H1 (cell line): ENCODE measurements at regions not wholly inside any gene's neighbourhood (a gene's known extent, or its start where the extent isn't known, plus 50 kb on each side); places are given as distances from the start of the nearest gene placed in this dataset.

ENCODE experiments used
- CTCF ChIA-PET: fragments of 300-600 bp; sonication (Branson Sonifier 250); formaldehyde crosslinking; loops from one replicate; lab custom pipeline; 2021; ENCODE audit not compliant: partially characterized antibody; lab: Charles Lee
- POLR2A ChIA-PET: fragments of 300-600 bp; sonication (Branson Sonifier 250); formaldehyde crosslinking; loops from one replicate; lab custom pipeline; 2021; ENCODE audit warnings: inconsistent platforms; ENCODE audit not compliant: partially characterized antibody; lab: Charles Lee
- DNase-seq, 2 experiments: peaks; one replicate each; pipeline versions ENCODE4 v3.0.0 to v3.0.0-alpha.2; 2010 to 2022; ENCODE audit warnings: low spot score in 2 of 2, low read depth in 1 of 2, mixed read lengths in 1 of 2
- FAIRE-seq: peaks from 2 replicates; lab custom pipeline; 2011; peaks lifted over from hg19 to GRCh38; lab: Jason Lieb, UNC
- H2AFZ ChIP-seq: 2 replicates; pipeline ENCODE4 v1.8.1; 2012; ENCODE audit warnings: low read length, inconsistent platforms
- H2AK5ac ChIP-seq: 2 replicates; pipeline ENCODE4 v1.6.1; 2013; ENCODE audit warnings: low read depth, low read length
- H2BK120ac ChIP-seq: replicated peaks from 2 replicates; pipeline ENCODE3; 2013; ENCODE audit warnings: low read depth, low read length, inconsistent platforms
- H2BK12ac ChIP-seq: 2 replicates; pipeline ENCODE4 v1.6.1; 2013; ENCODE audit warnings: low read depth, low read length
- H2BK15ac ChIP-seq: 2 replicates; pipeline ENCODE4 v1.6.1; 2013; ENCODE audit warnings: low read length
- H2BK20ac ChIP-seq: 2 replicates; pipeline ENCODE4 v1.6.1; 2013; ENCODE audit warnings: low read length
- H2BK5ac ChIP-seq: 2 replicates; pipeline ENCODE4 v1.6.1; 2013; ENCODE audit warnings: low read depth, low read length
- H3K14ac ChIP-seq: 2 replicates; pipeline ENCODE4 v1.6.1; 2013; ENCODE audit warnings: inconsistent platforms; ENCODE audit not compliant: insufficient read length
- H3K18ac ChIP-seq: 2 replicates; pipeline ENCODE4 v1.6.1; 2013; ENCODE audit warnings: low read length; ENCODE audit errors: extremely low read depth
- H3K23ac ChIP-seq: 2 replicates; pipeline ENCODE4 v1.6.1; 2013; ENCODE audit warnings: inconsistent platforms; ENCODE audit not compliant: insufficient read length
- H3K23me2 ChIP-seq: 2 replicates; pipeline ENCODE4 v1.6.1; 2013; ENCODE audit warnings: low read depth, low read length
- H3K27ac ChIP-seq: 2 replicates; pipeline ENCODE4 v1.6.1; 2011; ENCODE audit warnings: low read depth, low read length, inconsistent platforms
- H3K27me3 ChIP-seq, 4 experiments: replicated peaks in 1 of 4; 1 replicate in 1 of 4; 2 replicates in 3 of 4; pipeline versions ENCODE4 v1.6.1 to v1.8.1; 2011 to 2013; ENCODE audit warnings: low read length in 3 of 4, mild to moderate bottlenecking in 3 of 4, inconsistent platforms in 2 of 4, mixed read lengths in 2 of 4, moderate library complexity in 1 of 4; ENCODE audit not compliant: control insufficient read depth in 3 of 4, insufficient read depth in 3 of 4; ENCODE audit errors: extremely low read depth in 1 of 4
- H3K36me3 ChIP-seq, 4 experiments: 2 replicates each; pipeline versions ENCODE4 v1.6.1 to v1.8.1; 2011 to 2013; ENCODE audit warnings: mild to moderate bottlenecking in 4 of 4, low read length in 3 of 4, moderate library complexity in 2 of 4, control low read depth in 1 of 4, inconsistent platforms in 1 of 4; ENCODE audit not compliant: insufficient read depth in 4 of 4, control insufficient read depth in 2 of 4
- H3K4ac ChIP-seq: replicated peaks from 2 replicates; pipeline ENCODE3; 2013; ENCODE audit warnings: low read length, low read depth, mixed read lengths, inconsistent platforms; ENCODE audit not compliant: insufficient read length
- H3K4me1 ChIP-seq, 4 experiments: replicated peaks in 1 of 4; 1 replicate in 1 of 4; 2 replicates in 3 of 4; pipeline versions ENCODE4 v1.6.1 to v1.8.1; 2011 to 2013; ENCODE audit warnings: low read length in 3 of 4, inconsistent platforms in 2 of 4, mixed read lengths in 1 of 4; ENCODE audit not compliant: insufficient read depth in 4 of 4, control insufficient read depth in 3 of 4
- H3K4me2 ChIP-seq, 2 experiments: 2 replicates each; pipeline versions ENCODE4 v1.6.1 to v1.8.1; 2011 to 2013; ENCODE audit warnings: low read depth in 2 of 2, low read length in 2 of 2, control low read depth in 1 of 2, inconsistent platforms in 1 of 2, mild to moderate bottlenecking in 1 of 2; ENCODE audit not compliant: insufficient read depth in 1 of 2
- H3K4me3 ChIP-seq, 4 experiments: fragments of 200-600, 300-600 bp in 1 of 4; sonication (generic), shearing (Covaris generic), sonication (Bioruptor Twin) in 1 of 4; 2 replicates each; pipeline versions ENCODE4 v1.5.1 to v1.8.1; 2011 to 2016; ENCODE audit warnings: low read length in 4 of 4, low read depth in 3 of 4, control low read depth in 2 of 4, inconsistent platforms in 2 of 4, mild to moderate bottlenecking in 2 of 4, mixed read lengths in 1 of 4, moderate library complexity in 1 of 4; ENCODE audit not compliant: insufficient read depth in 2 of 4; ENCODE audit errors: extremely low read depth in 1 of 4
- H3K56ac ChIP-seq: replicated peaks from 2 replicates; pipeline ENCODE3; 2013; ENCODE audit warnings: low read depth, mild to moderate bottlenecking, mixed read lengths, low read length, inconsistent platforms; ENCODE audit not compliant: insufficient read length
- H3K79me1 ChIP-seq: 2 replicates; pipeline ENCODE4 v1.6.1; 2013; ENCODE audit warnings: low read depth, low read length, control low read depth
- H3K79me2 ChIP-seq, 2 experiments: 2 replicates each; pipeline versions ENCODE4 v1.6.1 to v1.8.1; 2012 to 2013; ENCODE audit warnings: low read length in 2 of 2, mild to moderate bottlenecking in 2 of 2, inconsistent platforms in 1 of 2; ENCODE audit not compliant: insufficient read depth in 2 of 2, control insufficient read depth in 1 of 2
- H3K9ac ChIP-seq, 4 experiments: replicated peaks in 1 of 4; 1 replicate in 1 of 4; 2 replicates in 3 of 4; pipeline versions ENCODE4 v1.6.1 to v1.8.1; 2011 to 2013; ENCODE audit warnings: low read depth in 3 of 4, low read length in 3 of 4, control low read depth in 2 of 4, mild to moderate bottlenecking in 2 of 4, moderate library complexity in 2 of 4, inconsistent platforms in 1 of 4; ENCODE audit errors: extremely low read depth in 1 of 4
- H3K9me3 ChIP-seq, 2 experiments: 2 replicates each; pipeline versions ENCODE4 v1.6.1 to v1.8.1; 2012 to 2013; ENCODE audit warnings: mild to moderate bottlenecking in 2 of 2, moderate library complexity in 2 of 2, control low read depth in 1 of 2, inconsistent platforms in 1 of 2, low read depth in 1 of 2, low read length in 1 of 2, mixed read lengths in 1 of 2; ENCODE audit not compliant: insufficient read depth in 2 of 2
- H4K20me1 ChIP-seq, 2 experiments: replicated peaks in 1 of 2; 2 replicates each; pipeline versions ENCODE3 to v1.8.1; 2011 to 2013; ENCODE audit warnings: inconsistent platforms in 2 of 2, low read length in 2 of 2, mild to moderate bottlenecking in 1 of 2; ENCODE audit not compliant: insufficient read depth in 2 of 2, control insufficient read depth in 1 of 2
- H4K5ac ChIP-seq: 2 replicates; pipeline ENCODE4 v1.6.1; 2013; ENCODE audit warnings: low read length, low read depth, mixed read lengths, inconsistent platforms; ENCODE audit not compliant: insufficient read length
- H4K8ac ChIP-seq: 2 replicates; pipeline ENCODE4 v1.8.0; 2013; ENCODE audit warnings: mild to moderate bottlenecking, moderate library complexity, low read length, inconsistent platforms; ENCODE audit not compliant: insufficient read depth; ENCODE audit errors: extremely low read depth
- H4K91ac ChIP-seq: replicated peaks from 2 replicates; pipeline ENCODE3; 2013; ENCODE audit warnings: low read length, mixed read lengths, inconsistent platforms; ENCODE audit not compliant: insufficient read length
- CBX8 ChIP-seq: fragments of 300-800, 300-1000 bp; sonication (generic); IDR thresholded peaks from 2 replicates; pipeline ENCODE4 v1.7.1; 2016; ENCODE audit warnings: low read depth, low read length, borderline replicate concordance
- CHD2 ChIP-seq: IDR thresholded peaks from 2 replicates; pipeline ENCODE4 v1.6.1; 2012; ENCODE audit warnings: low read length, improper control_type of control experiment
- EZH2 ChIP-seq: fragments of 200-600 bp; sonication (generic); IDR thresholded peaks from 2 replicates; pipeline ENCODE4 v1.7.1; 2012; ENCODE audit warnings: low read depth, mild to moderate bottlenecking, moderate library complexity, low read length, inconsistent platforms; ENCODE audit not compliant: severe bottlenecking
- HDAC2 ChIP-seq, 2 experiments: fragments of 300-600 bp in 1 of 2; sonication (generic) in 1 of 2; IDR thresholded peaks; 2 replicates each; pipeline ENCODE4 v1.6.1; 2011 to 2012; ENCODE audit warnings: low read depth in 2 of 2, low read length in 2 of 2, mild to moderate bottlenecking in 2 of 2, moderate library complexity in 2 of 2, borderline replicate concordance in 1 of 2, inconsistent platforms in 1 of 2
- JUN ChIP-seq: IDR thresholded peaks from 2 replicates; pipeline ENCODE4 v1.6.1; 2011; ENCODE audit warnings: low read depth, mild to moderate bottlenecking, improper control_type of control experiment, low read length
- KDM5A ChIP-seq: fragments of 200-600 bp; IDR thresholded peaks from 2 replicates; pipeline ENCODE4 v1.7.1; 2012; ENCODE audit warnings: mild to moderate bottlenecking, low read length, inconsistent platforms, mixed read lengths
- NANOG ChIP-seq: IDR thresholded peaks from 2 replicates; pipeline ENCODE4 v1.6.1; 2011; ENCODE audit warnings: low read length, low read depth, mild to moderate bottlenecking, inconsistent platforms; ENCODE audit not compliant: insufficient read depth, poor library complexity, severe bottlenecking
- RAD21 ChIP-seq, 2 experiments: IDR thresholded peaks in 1 of 2; conservative IDR thresholded peaks in 1 of 2; 2 replicates each; pipeline ENCODE4 v1.6.1; 2011; ENCODE audit warnings: low read depth in 2 of 2, low read length in 2 of 2, improper control_type of control experiment in 1 of 2, inconsistent platforms in 1 of 2, mild to moderate bottlenecking in 1 of 2, moderate library complexity in 1 of 2
- RNF2 ChIP-seq: fragments of 200-900, 300-1000 bp; sonication (generic); IDR thresholded peaks from 2 replicates; pipeline ENCODE4 v1.7.1; 2016; ENCODE audit warnings: borderline replicate concordance, low read depth, mild to moderate bottlenecking, antibody characterized with exemption, low read length; ENCODE audit not compliant: poor library complexity, severe bottlenecking; ENCODE audit errors: missing control alignments
- RXRA ChIP-seq: IDR thresholded peaks from 2 replicates; pipeline ENCODE4 v1.6.1; 2011; ENCODE audit warnings: low read depth, mild to moderate bottlenecking, low read length, moderate library complexity; ENCODE audit not compliant: insufficient read depth
- SIX5 ChIP-seq: IDR thresholded peaks from 2 replicates; pipeline ENCODE4 v1.6.1; 2011; ENCODE audit warnings: mild to moderate bottlenecking, low read depth, low read length
- TAF1 ChIP-seq: IDR thresholded peaks from 2 replicates; pipeline ENCODE4 v1.6.1; 2011; ENCODE audit warnings: mild to moderate bottlenecking, low read depth, low read length
- YY1 ChIP-seq: IDR thresholded peaks from 2 replicates; pipeline ENCODE4 v1.6.1; 2011; ENCODE audit warnings: low read depth, mild to moderate bottlenecking, low read length
- WGBS, 2 experiments: shearing (Covaris generic) in 1 of 2; methylation state at CpG; one replicate each; pipeline versions ENCODE4 v1.1.6 to v1.1.7; 2013 to 2015; ENCODE audit warnings: low lambda C conversion rate in 2 of 2, mixed read lengths in 2 of 2, inconsistent platforms in 1 of 2, low coverage in 1 of 2, missing lambda C conversion rate in 1 of 2; ENCODE audit not compliant: insufficient replicate concordance in 2 of 2, insufficient coverage in 1 of 2, insufficient read length in 1 of 2; ENCODE audit errors: extremely low coverage in 1 of 2, missing lambda C conversion rate in 1 of 2; 5-methylcytosine and 5-hydroxymethylcytosine counted together
- TF ChIP-seq, protein P1 (sequence below): IDR thresholded peaks from 2 replicates; pipeline ENCODE4 v1.6.1; 2011; ENCODE audit warnings: low read depth, mild to moderate bottlenecking, low read length; ENCODE audit not compliant: insufficient read depth

DNA sequence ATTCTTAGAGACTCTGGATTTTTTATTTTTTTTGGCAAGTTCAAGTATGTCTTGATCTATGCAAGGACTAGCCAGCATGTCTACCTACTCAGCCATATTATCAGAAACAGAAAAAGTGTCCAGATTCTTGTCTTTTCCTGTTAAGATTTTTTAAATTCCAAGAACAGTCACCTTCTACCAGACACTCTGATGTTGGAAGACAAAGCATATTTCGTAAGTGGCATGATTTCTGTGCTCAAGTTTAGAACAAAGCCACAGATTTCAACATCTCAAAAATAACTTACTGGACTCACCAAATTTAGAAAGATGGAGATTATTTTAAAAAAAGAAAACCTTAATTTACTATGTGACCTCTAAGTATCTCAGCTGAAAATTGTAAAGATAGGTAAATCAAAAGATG lies 61.9 kb downstream of the GOLGA6L7 start:
- no peak for FAIRE-seq
- no peaks in the 10 kb centered on the region for H3K9me3 ChIP-seq
- no peak for TF ChIP-seq TAF1
- TF ChIP-seq NANOG, result no peak
- no peak for TF ChIP-seq CBX8
- no peak for TF ChIP-seq JUN
- TF ChIP-seq, protein P1, sequence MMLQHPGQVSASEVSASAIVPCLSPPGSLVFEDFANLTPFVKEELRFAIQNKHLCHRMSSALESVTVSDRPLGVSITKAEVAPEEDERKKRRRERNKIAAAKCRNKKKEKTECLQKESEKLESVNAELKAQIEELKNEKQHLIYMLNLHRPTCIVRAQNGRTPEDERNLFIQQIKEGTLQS, result no peak
- no peak for TF ChIP-seq RAD21 (IDR thresholded peaks at IDR 0.05 in 1 of 2, conservative IDR thresholded peaks at IDR 0.05 in 1 of 2; ENCODE audit: low read depth in 2 of 2, low read length in 2 of 2)
- TF ChIP-seq EZH2, result no peak
- TF ChIP-seq HDAC2 (IDR thresholded peaks at IDR 0.05; ENCODE audit: borderline replicate concordance in 1 of 2, low read depth in 2 of 2, low read length in 2 of 2), result no peak
- TF ChIP-seq KDM5A, result no peak
- TF ChIP-seq CHD2, result no peak
- no peak for TF ChIP-seq SIX5
- no peak for TF ChIP-seq RNF2
- TF ChIP-seq RXRA, result no peak
- no peak for TF ChIP-seq YY1

More for the DNA sequence above, 61.9 kb downstream of the GOLGA6L7 start:
- no peak overlapping the region for H4K5ac ChIP-seq
- H3K27me3 ChIP-seq, result no peaks in the 10 kb centered on the region
- no peaks in the 10 kb centered on the region; a peak in 2 of 7 replicates for H3K4me1 ChIP-seq
- H3K36me3 ChIP-seq, result no peaks in the 10 kb centered on the region
- ChIA-PET POLR2A (no interaction called here), CTCF (no interaction called here)
- H4K8ac ChIP-seq, result no peak overlapping the region
- H3K4ac ChIP-seq, result no peak overlapping the region
- H4K91ac ChIP-seq, result no peak overlapping the region
- no peak overlapping the region for H3K27ac ChIP-seq
- no peak overlapping the region for H2AK5ac ChIP-seq
- DNase-seq, result no peak
- no peak overlapping the region for H2AFZ ChIP-seq
- 95% methylated on average over 1 of the region's 1 CpG; no CpG with 5 or more reads in 1 of the 2 experiments for WGBS, 2 experiments
- no peak overlapping the region for H2BK15ac ChIP-seq
- H2BK5ac ChIP-seq, result no peak overlapping the region
- H3K4me3 ChIP-seq, result no peak overlapping the region
- no peak overlapping the region for H2BK20ac ChIP-seq
- H4K20me1 ChIP-seq, result no peaks in the 10 kb centered on the region
- no peak overlapping the region for H3K9ac ChIP-seq
- no peak overlapping the region for H2BK120ac ChIP-seq
- H3K79me2 ChIP-seq, result no peaks in the 10 kb centered on the region
- H3K14ac ChIP-seq, result no peak overlapping the region
- no peak overlapping the region for H3K18ac ChIP-seq
- H3K4me2 ChIP-seq, result no peak overlapping the region
- no peak overlapping the region for H3K56ac ChIP-seq
- H3K23ac ChIP-seq, result no peak overlapping the region
- no peak overlapping the region for H2BK12ac ChIP-seq
- H3K79me1 ChIP-seq, result no peaks in the 10 kb centered on the region
- H3K23me2 ChIP-seq, result no peaks in the 10 kb centered on the region
